HCT116 (cell line): ENCODE measurements at regions not wholly inside any gene's neighbourhood (a gene's known extent, or its start where the extent isn't known, plus 50 kb on each side); places are given as distances from the start of the nearest gene placed in this dataset.

Source experiments
- ATAC-seq: fragments of 200-7000 bp; cut with Tn5 transposase; 2 replicates; pipeline ENCODE4 v1.9.1; 2020; ENCODE audit warnings: mild to moderate bottlenecking, moderate library complexity
- BruUV-seq: library from RNA; stranded (reverse); fragments of 400-500 nt; replicated peaks from 2 replicates; lab custom pipeline; 2021; lab: Mats Ljungman, UMichigan
- CTCF ChIA-PET: fragments of 300-600 bp; sonication (Branson Sonifier 250); formaldehyde crosslinking; loops from one replicate; lab custom pipeline; 2021; ENCODE audit warnings: antibody characterized with exemption; lab: Charles Lee
- POLR2A ChIA-PET: fragments of 300-600, 350-600 bp; sonication (Branson Sonifier 250); formaldehyde crosslinking; loops from one replicate; lab custom pipeline; 2021; ENCODE audit warnings: antibody characterized with exemption; lab: Charles Lee
- RAD21 ChIA-PET, 2 experiments: fragments of 300-600 bp; sonication (Branson Sonifier 250); formaldehyde crosslinking; loops; one replicate each; lab custom pipeline; 2023; ENCODE audit warnings: low total read pairs in 2 of 2; ENCODE audit not compliant: uncharacterized antibody in 2 of 2, unreplicated experiment in 2 of 2, low non-redundant PET in 1 of 2; lab: Charles Lee
- DNase-seq: peaks from one replicate; pipeline ENCODE4 v3.0.0-alpha.2; 2010; ENCODE audit warnings: low read depth, low spot score
- H2AFZ ChIP-seq: fragments of 200-600 bp; shearing (Covaris generic), sonication (generic); 2 replicates; pipeline ENCODE4 v1.6.1; 2017; ENCODE audit warnings: low read depth, mixed run types, mixed read lengths, antibody characterized with exemption, low read length; ENCODE audit not compliant: poor library complexity, severe bottlenecking
- H3K27ac ChIP-seq: 2 replicates; pipeline ENCODE4 v1.5.1; 2012; ENCODE audit warnings: low read depth, low read length
- H3K27me3 ChIP-seq: fragments of 200-600 bp; sonication (generic); 2 replicates; pipeline ENCODE4 v1.6.1; 2016; ENCODE audit warnings: mixed run types, low read length, mixed read lengths; ENCODE audit not compliant: insufficient read depth
- H3K36me3 ChIP-seq, 2 experiments: fragments of 200-500 bp in 1 of 2; fragments of 200-600 bp in 1 of 2; sonication (Bioruptor generic) in 1 of 2; sonication (generic) in 1 of 2; 2 replicates each; pipeline versions ENCODE4 v1.5.1 to v1.6.1; 2014 to 2016; ENCODE audit warnings: low read length in 2 of 2, inconsistent platforms in 1 of 2, mixed read lengths in 1 of 2, mixed run types in 1 of 2; ENCODE audit not compliant: insufficient read depth in 2 of 2, control insufficient read depth in 1 of 2
- H3K4me1 ChIP-seq, 2 experiments: fragments of 200-600 bp in 1 of 2; sonication (generic) in 1 of 2; 2 replicates each; pipeline versions ENCODE4 v1.5.1 to v1.6.1; 2012 to 2017; ENCODE audit warnings: low read length in 2 of 2, inconsistent platforms in 1 of 2, mild to moderate bottlenecking in 1 of 2, mixed read lengths in 1 of 2, mixed run types in 1 of 2, moderate library complexity in 1 of 2; ENCODE audit not compliant: insufficient read depth in 2 of 2, control insufficient read depth in 1 of 2
- H3K4me2 ChIP-seq: fragments of 200-600 bp; sonication (generic); 2 replicates; pipeline ENCODE4 v1.6.1; 2017; ENCODE audit warnings: mixed run types, low read length, mixed read lengths
- H3K4me3 ChIP-seq, 2 experiments: fragments of 200-600 bp in 1 of 2; sonication (generic) in 1 of 2; replicated peaks in 1 of 2; 2 replicates each; pipeline ENCODE4 v1.5.1; 2011 to 2016; ENCODE audit warnings: low read length in 2 of 2, control low read depth in 1 of 2, low read depth in 1 of 2, mild to moderate bottlenecking in 1 of 2, mixed read lengths in 1 of 2, mixed run types in 1 of 2
- H3K79me2 ChIP-seq: fragments of 200-600 bp; sonication (generic); 2 replicates; pipeline ENCODE4 v1.6.1; 2017; ENCODE audit warnings: mild to moderate bottlenecking, mixed run types, low read length, moderate library complexity, mixed read lengths; ENCODE audit not compliant: insufficient read depth
- H3K9ac ChIP-seq: fragments of 200-600 bp; sonication (generic); 2 replicates; pipeline ENCODE4 v1.6.1; 2016; ENCODE audit warnings: low read length, mixed read lengths
- H3K9me2 ChIP-seq: fragments of 200-600 bp; sonication (generic), shearing (Covaris generic); 2 replicates; pipeline ENCODE4 v1.6.1; 2017; ENCODE audit warnings: mixed run types, mild to moderate bottlenecking, moderate library complexity; ENCODE audit not compliant: insufficient read depth
- H3K9me3 ChIP-seq, 2 experiments: fragments of 200-500 bp in 1 of 2; fragments of 200-600 bp in 1 of 2; sonication (Bioruptor generic) in 1 of 2; sonication (generic) in 1 of 2; 2 replicates each; pipeline ENCODE4 v1.6.1; 2014 to 2017; ENCODE audit warnings: low read length in 2 of 2, mixed read lengths in 2 of 2, inconsistent platforms in 1 of 2, low read depth in 1 of 2, mild to moderate bottlenecking in 1 of 2, mixed run types in 1 of 2, moderate library complexity in 1 of 2; ENCODE audit not compliant: control insufficient read depth in 1 of 2, insufficient read depth in 1 of 2
- H4K20me1 ChIP-seq: fragments of 200-600 bp; sonication (generic), shearing (Covaris generic); 2 replicates; pipeline ENCODE4 v1.6.1; 2017; ENCODE audit warnings: mixed run types, mild to moderate bottlenecking, moderate library complexity; ENCODE audit not compliant: insufficient read depth
- ATF3 ChIP-seq: IDR thresholded peaks from 2 replicates; pipeline ENCODE4 v1.6.1; 2012
- EZH2phosphoT487 ChIP-seq: fragments of 200-600 bp; IDR thresholded peaks from 2 replicates; pipeline ENCODE4 v1.6.1; 2018; ENCODE audit warnings: antibody characterized with exemption, borderline replicate concordance
- SIN3A ChIP-seq: IDR thresholded peaks from 2 replicates; pipeline ENCODE4 v1.6.1; 2012; ENCODE audit warnings: low read depth
- SP1 ChIP-seq: IDR thresholded peaks from 2 replicates; pipeline ENCODE4 v1.6.1; 2012; ENCODE audit warnings: low read depth
- SRF ChIP-seq: IDR thresholded peaks from 2 replicates; pipeline ENCODE4 v1.6.1; 2012; ENCODE audit warnings: low read depth
- YY1 ChIP-seq: IDR thresholded peaks from 2 replicates; pipeline ENCODE4 v1.6.1; 2011; ENCODE audit warnings: low read length, low read depth, moderate library complexity, mild to moderate bottlenecking; ENCODE audit not compliant: insufficient replicate concordance; ENCODE audit errors: extremely low read depth
- intact Hi-C: fragments of 100-400 bp; cut with micrococcal nuclease; formaldehyde crosslinking; loops from 2 replicates; pipeline ENCODE4 v1.10.0; 2022

- intact Hi-C loops: no loop called here
- Histone ChIP-seq H3K4me2 (no peak overlapping the region), H3K9me2 (no peaks in the 10 kb centered on the region; the same call in 1 of the 2 replicates), H4K20me1 (no peaks in the 10 kb centered on the region), H3K27me3 (no peaks in the 10 kb centered on the region), H3K9me3 (no peaks in the 10 kb centered on the region), H3K9ac (no peak overlapping the region), H3K79me2 (no peaks in the 10 kb centered on the region), H3K4me1 (peaks cover 0 to 4% of the 10 kb centered on the region in 2 experiments; a peak in 1 of 4 replicates), H3K27ac (no peak overlapping the region), H3K36me3 (no peaks in the 10 kb centered on the region), H3K4me3 (no peak overlapping the region), H2AFZ (no peak overlapping the region)
- DNase-seq (no peak), ATAC-seq (no peak)
- ChIA-PET POLR2A (no interaction called here), RAD21 (no interaction called here), CTCF (no interaction called here)
- TF ChIP-seq SP1: no peak
- no peak for TF ChIP-seq YY1
- TF ChIP-seq SIN3A: no peak
- no peak for TF ChIP-seq ATF3
- no peak for TF ChIP-seq SRF
- no TSS peak for BruUV-seq
Observed at GRCh38 chr12:89075880-89076540, 276.3 kb downstream of the DUSP6 start.

- no peak overlapping the region for H3K9ac ChIP-seq
Observed at GRCh38 chr12:89073659-89074058, 278.6 kb downstream of the DUSP6 start.

More at GRCh38 chr12:89073659-89074058, 278.6 kb downstream of the DUSP6 start:
- H3K4me2 ChIP-seq: no peak overlapping the region
- no peaks in the 10 kb centered on the region; the same call in 1 of the 2 replicates for H3K9me2 ChIP-seq
- BruUV-seq: no TSS peak
- TF ChIP-seq EZH2phosphoT487 (no peak), SP1 (no peak)
- no peaks in the 10 kb centered on the region for H3K79me2 ChIP-seq
- POLR2A ChIA-PET: no interaction called here
- CTCF ChIA-PET: no interaction called here
- H4K20me1 ChIP-seq: no peaks in the 10 kb centered on the region
- no peaks in the 10 kb centered on the region for H3K36me3 ChIP-seq
- RAD21 ChIA-PET: no interaction called here
- H3K9me3 ChIP-seq: no peaks in the 10 kb centered on the region
- no peak overlapping the region for H3K27ac ChIP-seq
- no peak overlapping the region for H2AFZ ChIP-seq
- DNase-seq (no peak), ATAC-seq (no peak)
- intact Hi-C loops: no loop called here
- no peaks in the 10 kb centered on the region for H3K4me1 ChIP-seq
- H3K27me3 ChIP-seq: no peaks in the 10 kb centered on the region
- H3K4me3 ChIP-seq: no peak overlapping the region
